ENCODE measurements at regions not wholly inside any gene's neighbourhood (a gene's known extent, or its start where the extent isn't known, plus 50 kb on each side); places are given as distances from the start of the nearest gene placed in this dataset.

- ChIA-PET CTCF (ENCODE audit: partially characterized antibody) (interaction anchor here (0.8 to 2.7 kb wide), 8 partner anchors 8 to 351 kb away, joined by 3 to 13 read pairs (median 4); no protein-coding TSS in a partner anchor), POLR2A (ENCODE audit: partially characterized antibody) (no interaction called here)
- 83% methylated on average over 4 of the region's 4 CpGs; no CpG with 5 or more reads in 1 of the 2 experiments for WGBS, 2 experiments (ENCODE audit: extremely low coverage in 1 of 2, insufficient coverage in 1 of 2, insufficient read length in 1 of 2, insufficient replicate concordance in 2 of 2, low coverage in 1 of 2, low lambda C conversion rate in 2 of 2, missing lambda C conversion rate in 1 of 2)
- TF ChIP-seq GTF2F1 (IDR thresholded peaks at IDR 0.05; ENCODE audit: borderline replicate concordance, low read depth, low read length) (no peak), YY1 (IDR thresholded peaks at IDR 0.05; ENCODE audit: low read depth, low read length) (no peak), ZNF274 (IDR thresholded peaks at IDR 0.05; ENCODE audit: borderline replicate concordance, extremely low read depth, low read length) (no peak)
Measured at GRCh38 chr20:4605166-4605565, 81.1 kb upstream of the PRNP start.

More at GRCh38 chr20:4605166-4605565, 81.1 kb upstream of the PRNP start:
- no peak overlapping the region for H2AK5ac ChIP-seq (ENCODE audit: low read depth, low read length)
- H4K20me1 ChIP-seq (replicated peaks in 1 of 2; ENCODE audit: control insufficient read depth in 1 of 2, insufficient read depth in 2 of 2, low read length in 2 of 2), result no peaks in the 10 kb centered on the region
- H4K91ac ChIP-seq (replicated peaks; ENCODE audit: insufficient read length, low read length), result no peak overlapping the region
- H3K23me2 ChIP-seq (ENCODE audit: low read depth, low read length), result no peaks in the 10 kb centered on the region
- no peaks in the 10 kb centered on the region for H3K36me3 ChIP-seq (ENCODE audit: control insufficient read depth in 2 of 4, insufficient read depth in 4 of 4, low read length in 3 of 4)
- H3K56ac ChIP-seq (replicated peaks; ENCODE audit: insufficient read length, low read depth, low read length), result no peak overlapping the region
- H3K14ac ChIP-seq (ENCODE audit: insufficient read length), result no peak overlapping the region
- DNase-seq (ENCODE audit: low read depth in 1 of 2, low spot score in 2 of 2), result no peak
- no peak overlapping the region for H3K23ac ChIP-seq (ENCODE audit: insufficient read length)
- no peak overlapping the region for H2BK120ac ChIP-seq (replicated peaks; ENCODE audit: low read depth, low read length)
- H3K18ac ChIP-seq (ENCODE audit: extremely low read depth, low read length), result no peak overlapping the region
- no peak overlapping the region for H2AFZ ChIP-seq (ENCODE audit: low read length)
- H3K79me1 ChIP-seq (ENCODE audit: low read depth, low read length), result no peaks in the 10 kb centered on the region
- H3K79me2 ChIP-seq (ENCODE audit: control insufficient read depth in 1 of 2, insufficient read depth in 2 of 2, low read length in 2 of 2), result no peaks in the 10 kb centered on the region
- H3K27ac ChIP-seq (ENCODE audit: low read depth, low read length), result no peak overlapping the region
- no peak for FAIRE-seq
- no peak overlapping the region for H4K8ac ChIP-seq (ENCODE audit: extremely low read depth, insufficient read depth, low read length)
- H3K4me1 ChIP-seq (replicated peaks in 1 of 4; ENCODE audit: control insufficient read depth in 3 of 4, insufficient read depth in 4 of 4, low read length in 3 of 4), result no peaks in the 10 kb centered on the region; a peak in 1 of 7 replicates
- no peak overlapping the region for H3K4ac ChIP-seq (replicated peaks; ENCODE audit: insufficient read length, low read depth, low read length)
- H3K4me2 ChIP-seq (ENCODE audit: insufficient read depth in 1 of 2, low read depth in 2 of 2, low read length in 2 of 2), result no peak overlapping the region
- H3K4me3 ChIP-seq (ENCODE audit: extremely low read depth in 1 of 4, insufficient read depth in 2 of 4, low read depth in 3 of 4, low read length in 4 of 4), result no peak overlapping the region
- no peak overlapping the region for H2BK12ac ChIP-seq (ENCODE audit: low read depth, low read length)
- H2BK15ac ChIP-seq (ENCODE audit: low read length), result no peak overlapping the region
- H3K27me3 ChIP-seq (replicated peaks in 1 of 4; ENCODE audit: control insufficient read depth in 3 of 4, extremely low read depth in 1 of 4, insufficient read depth in 3 of 4, low read length in 3 of 4), result no peaks in the 10 kb centered on the region
- no peak overlapping the region for H3K9ac ChIP-seq (replicated peaks in 1 of 4; ENCODE audit: extremely low read depth in 1 of 4, low read depth in 3 of 4, low read length in 3 of 4)
- H4K5ac ChIP-seq (ENCODE audit: insufficient read length, low read depth, low read length), result no peak overlapping the region
- no peaks in the 10 kb centered on the region for H3K9me3 ChIP-seq (ENCODE audit: insufficient read depth in 2 of 2, low read depth in 1 of 2, low read length in 1 of 2)
- H2BK5ac ChIP-seq (ENCODE audit: low read depth, low read length), result no peak overlapping the region
- no peak overlapping the region for H2BK20ac ChIP-seq (ENCODE audit: low read length)

All from H1 (cell line).